MM.1S (cell line): ENCODE measurements at regions not wholly inside any gene's neighbourhood (a gene's known extent, or its start where the extent isn't known, plus 50 kb on each side); places are given as distances from the start of the nearest gene placed in this dataset.
"Not testable (repeated sequence)": the region's sequence is repeated elsewhere in the genome, so short reads cannot be mapped to it uniquely, and the experiment has no call there.

Experiments
- CTCF ChIP-seq: fragments of 300-600 bp; sonication (generic); IDR thresholded peaks from 2 replicates; pipeline ENCODE4 v1.5.1; 2016; ENCODE audit warnings: antibody characterized with exemption, low read length, mixed read lengths
- EZH2 ChIP-seq: fragments of 300-600 bp; sonication (generic); optimal IDR thresholded peaks from 2 replicates; pipeline ENCODE3; 2017; ENCODE audit warnings: low read depth, mild to moderate bottlenecking, antibody characterized with exemption, low read length, mixed read lengths

- not testable (repeated sequence) for TF ChIP-seq CTCF, EZH2
Measured at GRCh38 chr13:54130931-54131330, 1102.3 kb downstream of the OLFM4 start.
